IMR-90 (cell line): ENCODE measurements at regions not wholly inside any gene's neighbourhood (a gene's known extent, or its start where the extent isn't known, plus 50 kb on each side); places are given as distances from the start of the nearest gene placed in this dataset.
A peak's percentile ranks its signal among the peaks of the same experiment; 100 is the strongest.

Experiments
- ATAC-seq: fragments of 200-7000 bp; cut with Tn5 transposase; 2 replicates; pipeline ENCODE4 v1.9.1; 2020; ENCODE audit warnings: low read depth, mild to moderate bottlenecking, moderate library complexity
- BruUV-seq: library from RNA; stranded (reverse); fragments of 400-500 nt; replicated peaks from 2 replicates; lab custom pipeline; 2021; lab: Mats Ljungman, UMichigan
- CTCF ChIA-PET: fragments of 300-600 bp; formaldehyde crosslinking; extraction: SDS; loops from one replicate; lab custom pipeline; 2021; ENCODE audit warnings: antibody characterized with exemption; lab: Yijun Ruan, JAX
- POLR2A ChIA-PET: fragments of 300-600 bp; sonication (Branson Sonifier 250); formaldehyde crosslinking; loops from one replicate; lab custom pipeline; 2022; ENCODE audit warnings: antibody characterized with exemption; ENCODE audit not compliant: unreplicated experiment; lab: Charles Lee
- DNase-seq: peaks from one replicate; pipeline ENCODE4 v3.0.0; 2013
- H2AFZ ChIP-seq: replicated peaks from 2 replicates; pipeline ENCODE3; 2013; ENCODE audit warnings: low read length, mild to moderate bottlenecking; ENCODE audit not compliant: poor library complexity
- H2AK5ac ChIP-seq: 2 replicates; pipeline ENCODE4 v1.6.1; 2013; ENCODE audit warnings: low read depth, low read length, inconsistent platforms
- H2AK9ac ChIP-seq: replicated peaks from 2 replicates; pipeline ENCODE3; 2013; ENCODE audit warnings: mild to moderate bottlenecking, low read depth, low read length, moderate library complexity; ENCODE audit not compliant: poor library complexity
- H2BK120ac ChIP-seq: 2 replicates; pipeline ENCODE4 v1.6.1; 2013; ENCODE audit warnings: low read depth, low read length, inconsistent platforms
- H2BK15ac ChIP-seq: 3 replicates; pipeline ENCODE4 v1.6.1; 2013; ENCODE audit warnings: low read depth, low read length, inconsistent platforms
- H2BK20ac ChIP-seq: 2 replicates; pipeline ENCODE4 v1.6.1; 2013; ENCODE audit warnings: low read depth, mild to moderate bottlenecking, inconsistent platforms, low read length, moderate library complexity
- H2BK5ac ChIP-seq: 2 replicates; pipeline ENCODE4 v1.6.1; 2013; ENCODE audit warnings: mild to moderate bottlenecking, low read depth, low read length, inconsistent platforms; ENCODE audit not compliant: poor library complexity, severe bottlenecking
- H3K14ac ChIP-seq: replicated peaks from 2 replicates; pipeline ENCODE4 v1.6.1; 2013; ENCODE audit warnings: low read depth, low read length, inconsistent platforms
- H3K18ac ChIP-seq: 2 replicates; pipeline ENCODE4 v1.6.1; 2013; ENCODE audit warnings: low read depth, low read length, control low read depth
- H3K23ac ChIP-seq: 2 replicates; pipeline ENCODE4 v1.6.1; 2013; ENCODE audit warnings: low read depth, low read length, inconsistent platforms
- H3K27ac ChIP-seq: 2 replicates; pipeline ENCODE4 v1.5.1; 2013; ENCODE audit warnings: mild to moderate bottlenecking, control low read depth, low read length; ENCODE audit not compliant: insufficient read depth
- H3K27me3 ChIP-seq: 2 replicates; pipeline ENCODE4 v1.6.1; 2013; ENCODE audit warnings: low read length; ENCODE audit not compliant: control insufficient read depth, insufficient read depth
- H3K36me3 ChIP-seq: 2 replicates; pipeline ENCODE4 v1.6.1; 2013; ENCODE audit warnings: low read length, mixed read lengths; ENCODE audit not compliant: control insufficient read depth, insufficient read depth
- H3K4ac ChIP-seq: 2 replicates; pipeline ENCODE4 v1.6.1; 2013; ENCODE audit warnings: low read depth, low read length, inconsistent platforms
- H3K4me1 ChIP-seq: 2 replicates; pipeline ENCODE4 v1.6.1; 2013; ENCODE audit warnings: low read length, mixed read lengths; ENCODE audit not compliant: control insufficient read depth, insufficient read depth
- H3K4me2 ChIP-seq: 2 replicates; pipeline ENCODE4 v1.6.1; 2013; ENCODE audit warnings: low read depth, mild to moderate bottlenecking, control low read depth, low read length, moderate library complexity
- H3K4me3 ChIP-seq: 2 replicates; pipeline ENCODE4 v1.5.1; 2013; ENCODE audit warnings: low read depth, mild to moderate bottlenecking, control low read depth, low read length, moderate library complexity; ENCODE audit not compliant: insufficient read depth
- H3K56ac ChIP-seq: 2 replicates; pipeline ENCODE4 v1.6.1; 2013; ENCODE audit warnings: low read length, inconsistent platforms; ENCODE audit not compliant: insufficient read depth; ENCODE audit errors: extremely low read depth
- H3K79me1 ChIP-seq, 2 experiments: 2 replicates each; pipeline ENCODE4 v1.6.1; 2013; ENCODE audit warnings: low read length in 2 of 2, inconsistent platforms in 1 of 2, low read depth in 1 of 2
- H3K9ac ChIP-seq: 2 replicates; pipeline ENCODE4 v1.6.1; 2013; ENCODE audit warnings: low read depth, low read length, control low read depth
- H3K9me1 ChIP-seq: 2 replicates; pipeline ENCODE4 v1.6.1; 2013; ENCODE audit warnings: low read length, inconsistent platforms; ENCODE audit not compliant: insufficient read depth
- H3K9me3 ChIP-seq: 2 replicates; pipeline ENCODE4 v1.6.1; 2013; ENCODE audit warnings: low read length; ENCODE audit not compliant: control insufficient read depth, insufficient read depth
- H4K20me1 ChIP-seq: 2 replicates; pipeline ENCODE4 v1.6.1; 2013; ENCODE audit warnings: low read length, inconsistent platforms; ENCODE audit not compliant: insufficient read depth
- H4K5ac ChIP-seq: 2 replicates; pipeline ENCODE4 v1.6.1; 2013; ENCODE audit warnings: mild to moderate bottlenecking, low read depth, low read length, control low read depth
- H4K8ac ChIP-seq, 2 experiments: 2 replicates each; pipeline ENCODE4 v1.6.1; 2013; ENCODE audit warnings: low read depth in 2 of 2, low read length in 2 of 2, control low read depth in 1 of 2, inconsistent platforms in 1 of 2
- H4K91ac ChIP-seq: 2 replicates; pipeline ENCODE4 v1.6.1; 2013; ENCODE audit warnings: low read depth, low read length, inconsistent platforms; ENCODE audit not compliant: insufficient read depth
- BHLHE40 ChIP-seq: fragments of 150-350 bp; IDR thresholded peaks from 2 replicates; pipeline ENCODE4 v1.6.1; 2016; ENCODE audit warnings: mild to moderate bottlenecking, low read depth, low read length
- CEBPB ChIP-seq: IDR thresholded peaks from 2 replicates; pipeline ENCODE4 v1.6.1; 2012; ENCODE audit warnings: low read depth, low read length, improper control_type of control experiment
- CHD1 ChIP-seq: IDR thresholded peaks from 2 replicates; pipeline ENCODE4 v1.6.1; 2012; ENCODE audit warnings: low read depth, low read length, improper control_type of control experiment
- CTCF ChIP-seq: conservative IDR thresholded peaks from 2 replicates; pipeline ENCODE4 v1.5.1; 2012; ENCODE audit warnings: mild to moderate bottlenecking, low read depth, low read length, improper control_type of control experiment
- ELK1 ChIP-seq: fragments of 150-350 bp; IDR thresholded peaks from 2 replicates; pipeline ENCODE4 v1.6.1; 2016; ENCODE audit warnings: low read depth, mild to moderate bottlenecking, low read length, moderate library complexity, borderline replicate concordance
- FOS ChIP-seq: fragments of 150-350 bp; IDR thresholded peaks from 2 replicates; pipeline ENCODE4 v1.6.1; 2016; ENCODE audit warnings: low read depth, low read length
- MAFK ChIP-seq: IDR thresholded peaks from 2 replicates; pipeline ENCODE4 v1.6.1; 2012; ENCODE audit warnings: low read depth, low read length, improper control_type of control experiment
- MAZ ChIP-seq: IDR thresholded peaks from 2 replicates; pipeline ENCODE4 v1.6.1; 2012; ENCODE audit warnings: low read depth, mild to moderate bottlenecking, low read length, improper control_type of control experiment, moderate library complexity, borderline replicate concordance
- MXI1 ChIP-seq: IDR thresholded peaks from 2 replicates; pipeline ENCODE4 v1.6.1; 2012; ENCODE audit warnings: low read depth, mild to moderate bottlenecking, low read length, moderate library complexity, borderline replicate concordance
- NFE2L2 ChIP-seq: fragments of 150-350 bp; IDR thresholded peaks from 2 replicates; pipeline ENCODE4 v1.6.1; 2016; ENCODE audit warnings: low read depth, mild to moderate bottlenecking, low read length
- POLR2A ChIP-seq: IDR thresholded peaks from 2 replicates; pipeline ENCODE4 v1.6.1; 2012; ENCODE audit warnings: mild to moderate bottlenecking, low read depth, low read length
- RAD21 ChIP-seq: IDR thresholded peaks from 2 replicates; pipeline ENCODE4 v1.6.1; 2012; ENCODE audit warnings: low read length, improper control_type of control experiment
- RCOR1 ChIP-seq: IDR thresholded peaks from 2 replicates; pipeline ENCODE4 v1.6.1; 2012; ENCODE audit warnings: mild to moderate bottlenecking, low read length, improper control_type of control experiment; ENCODE audit not compliant: insufficient replicate concordance
- RFX5 ChIP-seq: IDR thresholded peaks from 2 replicates; pipeline ENCODE4 v1.8.0; 2012; ENCODE audit warnings: low read depth, mild to moderate bottlenecking, low read length, moderate library complexity
- SMC3 ChIP-seq: fragments of 150-350 bp; IDR thresholded peaks from 2 replicates; pipeline ENCODE4 v1.6.1; 2016; ENCODE audit warnings: low read depth, mild to moderate bottlenecking, antibody characterized with exemption, low read length, moderate library complexity
- USF2 ChIP-seq: fragments of 150-350 bp; IDR thresholded peaks from 2 replicates; pipeline ENCODE4 v1.6.1; 2017; ENCODE audit warnings: mild to moderate bottlenecking, antibody characterized with exemption, low read length, low read depth
- WGBS, 2 experiments: methylation state at CpG; one replicate each; pipeline versions ENCODE4 v1.1.5 to v1.1.7; 2013; ENCODE audit warnings: missing lambda C conversion rate in 2 of 2; ENCODE audit not compliant: insufficient read length in 1 of 2; ENCODE audit errors: extremely low coverage in 2 of 2; 5-methylcytosine and 5-hydroxymethylcytosine counted together
- dilution Hi-C: fragments of 300-500 bp; cut with HindIII; formaldehyde crosslinking; loops from one replicate; pipeline ENCODE4 v1.14.3; 2018; ENCODE audit warnings: low sequenced_read_pairs; ENCODE audit not compliant: unreplicated experiment
- in situ Hi-C: fragments of 300-500 bp; cut with MboI; formaldehyde crosslinking; loops from 3 replicates; pipeline ENCODE4 v1.14.3; 2019; ENCODE audit warnings: low sequenced_read_pairs, inconsistent platforms, mixed read lengths
- intact Hi-C: fragments of 100-400 bp; cut with micrococcal nuclease; formaldehyde crosslinking; loops from 2 replicates; pipeline ENCODE4 v1.10.0; 2022

GRCh38 chr6:80435457-80435856, 329.0 kb downstream of the BCKDHB start:
- dilution Hi-C loops (no loop called here), intact Hi-C loops (no loop called here)
- no peak for DNase-seq

More at GRCh38 chr6:80435457-80435856, 329.0 kb downstream of the BCKDHB start:
- ATAC-seq: no peak
- Histone ChIP-seq H3K4me1 (peaks cover 13% of the 10 kb centered on the region), H3K14ac (no peak overlapping the region), H3K4me3 (no peak overlapping the region), H3K18ac (peak overlapping the region; percentile 1; the same call in 1 of the 2 replicates), H2BK20ac (peak overlapping the region; percentile 39; the same call in 1 of the 2 replicates), H2AK5ac (no peak overlapping the region), H3K27me3 (no peaks in the 10 kb centered on the region), H3K27ac (no peak overlapping the region), H3K9me3 (no peaks in the 10 kb centered on the region), H3K4me2 (no peak overlapping the region), H2AK9ac (no peak overlapping the region), H4K91ac (peak overlapping the region; percentile 3; the same call in 1 of the 2 replicates), H3K23ac (no peak overlapping the region), H3K9ac (no peak overlapping the region), H4K8ac (peak overlapping the region in 1 of 2 experiments; percentile 9; a peak in 1 of 4 replicates), H3K9me1 (peaks cover 4% of the 10 kb centered on the region; the same call in 1 of the 2 replicates), H2AFZ (no peak overlapping the region), H4K20me1 (no peaks in the 10 kb centered on the region), H3K36me3 (no peaks in the 10 kb centered on the region), H3K4ac (peak overlapping the region; percentile 36; the same call in 1 of the 2 replicates), H2BK5ac (peak overlapping the region; percentile 58), H4K5ac (no peak overlapping the region), H3K79me1 (0 out of 4 replicates have a peak, but pooled peaks cover 0 to 4% of the 10 kb centered on the region in 2 experiments), H2BK15ac (no peak overlapping the region), H3K56ac (no peak overlapping the region), H2BK120ac (peak overlapping the region; percentile 52)
- in situ Hi-C loops: no loop called here
- TF ChIP-seq CHD1 (no peak), SMC3 (no peak), FOS (no peak), BHLHE40 (no peak), POLR2A (no peak), MXI1 (no peak), MAFK (no peak), CTCF (no peak), RFX5 (no peak), NFE2L2 (no peak), RAD21 (no peak), RCOR1 (no peak), ELK1 (no peak), MAZ (no peak), USF2 (no peak), CEBPB (no peak)
- no TSS peak for BruUV-seq
- ChIA-PET CTCF (interaction anchor here (0.6 kb wide), 1 partner anchor 10 kb away, joined by 3 read pairs; no protein-coding TSS in a partner anchor), POLR2A (interaction anchor here (0.6 kb wide), 1 partner anchor 702 kb away, joined by 3 read pairs; no protein-coding TSS in a partner anchor)
- WGBS, 2 experiments: 100% methylated on average over 1 of the region's 5 CpGs; no CpG with 5 or more reads in 1 of the 2 experiments
